DND-41 (cell line): ENCODE measurements at regions not wholly inside any gene's neighbourhood (a gene's known extent, or its start where the extent isn't known, plus 50 kb on each side); places are given as distances from the start of the nearest gene placed in this dataset.

Source experiments
- ATAC-seq: fragments of 200-7000 bp; cut with Tn5 transposase; 3 replicates; pipeline ENCODE4 v1.9.1; 2021; ENCODE audit warnings: low read depth; ENCODE audit not compliant: insufficient read depth
- DNase-seq: peaks from one replicate; pipeline ENCODE4 v3.0.0-alpha.2; 2020
- H2AFZ ChIP-seq: 2 replicates; pipeline ENCODE4 v1.6.0; 2012; ENCODE audit warnings: low read depth, low read length
- H3K27ac ChIP-seq: 2 replicates; pipeline ENCODE4 v1.5.1; 2012; ENCODE audit warnings: low read length, inconsistent platforms
- H3K27me3 ChIP-seq: fragments of 200-600 bp; sonication (generic); 2 replicates; pipeline ENCODE4 v1.6.0; 2012; ENCODE audit warnings: low read length, mild to moderate bottlenecking, inconsistent platforms; ENCODE audit not compliant: insufficient read depth, poor library complexity
- H3K36me3 ChIP-seq: 2 replicates; pipeline ENCODE4 v1.5.1; 2012; ENCODE audit warnings: low read length, inconsistent platforms; ENCODE audit not compliant: insufficient read depth
- H3K4me1 ChIP-seq: 2 replicates; pipeline ENCODE4 v1.5.1; 2012; ENCODE audit warnings: mild to moderate bottlenecking, low read length; ENCODE audit not compliant: insufficient read depth
- H3K4me2 ChIP-seq: 2 replicates; pipeline ENCODE4 v1.6.0; 2012; ENCODE audit warnings: mild to moderate bottlenecking, moderate library complexity, low read length, inconsistent platforms; ENCODE audit not compliant: insufficient read depth
- H3K4me3 ChIP-seq, 2 experiments: fragments of 200-600 bp in 1 of 2; shearing (Covaris generic) in 1 of 2; 2 replicates each; pipeline ENCODE4 v1.5.1; 2012 to 2016; ENCODE audit warnings: inconsistent platforms in 2 of 2, low read length in 2 of 2, mild to moderate bottlenecking in 2 of 2, low read depth in 1 of 2, moderate library complexity in 1 of 2
- H3K79me2 ChIP-seq: 2 replicates; pipeline ENCODE4 v1.6.0; 2012; ENCODE audit warnings: low read length, inconsistent platforms; ENCODE audit not compliant: insufficient read depth
- H3K9ac ChIP-seq: 2 replicates; pipeline ENCODE4 v1.6.0; 2012; ENCODE audit warnings: low read depth, mild to moderate bottlenecking, inconsistent platforms, low read length, moderate library complexity
- H3K9me3 ChIP-seq: 2 replicates; pipeline ENCODE4 v1.5.1; 2012; ENCODE audit warnings: low read length, moderate library complexity, mild to moderate bottlenecking, inconsistent platforms; ENCODE audit not compliant: insufficient read depth, severe bottlenecking
- H4K20me1 ChIP-seq: 2 replicates; pipeline ENCODE4 v1.6.0; 2012; ENCODE audit warnings: low read length; ENCODE audit not compliant: insufficient read depth
- CTCF ChIP-seq: IDR thresholded peaks from 2 replicates; pipeline ENCODE4 v1.5.1; 2012; ENCODE audit warnings: borderline replicate concordance, low read length, moderate library complexity, mild to moderate bottlenecking; ENCODE audit not compliant: poor library complexity, severe bottlenecking; ENCODE audit errors: extremely low read depth
- EZH2 ChIP-seq: IDR thresholded peaks from 3 replicates; pipeline ENCODE4 v1.6.1; 2012; ENCODE audit warnings: borderline replicate concordance, low read depth, mild to moderate bottlenecking, moderate library complexity, low read length, inconsistent platforms; ENCODE audit not compliant: severe bottlenecking

GRCh38 chr1:2855206-2856065 is 53.9 kb upstream of the TTC34 start:
- Histone ChIP-seq H2AFZ (no peak overlapping the region), H3K9me3 (peaks cover 3% of the 10 kb centered on the region), H3K27ac (no peak overlapping the region), H3K4me1 (no peaks in the 10 kb centered on the region), H3K9ac (no peak overlapping the region), H3K79me2 (no peaks in the 10 kb centered on the region), H4K20me1 (no peaks in the 10 kb centered on the region; the same call in 1 of the 2 replicates), H3K4me2 (no peak overlapping the region), H3K4me3 (no peak overlapping the region), H3K27me3 (no peaks in the 10 kb centered on the region), H3K36me3 (no peaks in the 10 kb centered on the region)
- ATAC-seq (no peak), DNase-seq (no peak)
- TF ChIP-seq EZH2 (no peak), CTCF (no peak)

- H3K4me2 ChIP-seq, result no peak overlapping the region
- no peaks in the 10 kb centered on the region for H3K79me2 ChIP-seq
- no peaks in the 10 kb centered on the region for H3K4me1 ChIP-seq
- H4K20me1 ChIP-seq, result no peaks in the 10 kb centered on the region; the same call in 1 of the 2 replicates
- no peak for TF ChIP-seq EZH2
- no peak for TF ChIP-seq CTCF
- no peak overlapping the region for H2AFZ ChIP-seq
- H3K27ac ChIP-seq, result no peak overlapping the region
- H3K4me3 ChIP-seq, result no peak overlapping the region
- peaks cover 3% of the 10 kb centered on the region for H3K9me3 ChIP-seq
- no peak for ATAC-seq
- no peaks in the 10 kb centered on the region for H3K27me3 ChIP-seq
- DNase-seq, result no peak
- no peak overlapping the region for H3K9ac ChIP-seq
- H3K36me3 ChIP-seq, result no peaks in the 10 kb centered on the region
Observed at GRCh38 chr1:2856066-2856390, 54.5 kb upstream of the TTC34 start.

GRCh38 chr1:2856676-2857375 is 55.3 kb upstream of the TTC34 start:
- no peak for DNase-seq
- Histone ChIP-seq H3K9ac (no peak overlapping the region), H4K20me1 (no peaks in the 10 kb centered on the region; the same call in 1 of the 2 replicates), H3K9me3 (peaks cover 3% of the 10 kb centered on the region), H3K36me3 (no peaks in the 10 kb centered on the region), H3K27ac (no peak overlapping the region), H2AFZ (no peak overlapping the region), H3K27me3 (no peaks in the 10 kb centered on the region), H3K4me1 (no peaks in the 10 kb centered on the region), H3K4me3 (no peak overlapping the region), H3K4me2 (no peak overlapping the region), H3K79me2 (no peaks in the 10 kb centered on the region)
- TF ChIP-seq CTCF (no peak), EZH2 (no peak)
- no peak for ATAC-seq
